H9 (cell line): ENCODE measurements at regions not wholly inside any gene's neighbourhood (a gene's known extent, or its start where the extent isn't known, plus 50 kb on each side); places are given as distances from the start of the nearest gene placed in this dataset.

Experiments used
- DNase-seq: peaks from one replicate; pipeline ENCODE4 v3.0.0-alpha.2; 2017
- H2AFZ ChIP-seq: one replicate; pipeline ENCODE4 v1.6.1; 2013; ENCODE audit warnings: mild to moderate bottlenecking, low read length, control low read depth, moderate library complexity
- H2AK5ac ChIP-seq: 2 replicates; pipeline ENCODE4 v1.6.1; 2013; ENCODE audit warnings: low read length, control low read depth, mixed read lengths; ENCODE audit not compliant: insufficient read length
- H2BK120ac ChIP-seq: one replicate; pipeline ENCODE4 v1.6.1; 2013; ENCODE audit warnings: low read depth, mild to moderate bottlenecking, low read length, control low read depth, inconsistent platforms; ENCODE audit not compliant: poor library complexity, severe bottlenecking
- H2BK12ac ChIP-seq: 2 replicates; pipeline ENCODE4 v1.6.1; 2013; ENCODE audit warnings: low read length, control low read depth, mixed read lengths, low read depth; ENCODE audit not compliant: insufficient read length
- H2BK15ac ChIP-seq: 2 replicates; pipeline ENCODE4 v1.6.1; 2013; ENCODE audit warnings: low read depth, low read length, control low read depth
- H2BK20ac ChIP-seq: one replicate; pipeline ENCODE4 v1.6.1; 2013; ENCODE audit warnings: low read depth, mild to moderate bottlenecking, low read length, control low read depth, inconsistent platforms; ENCODE audit not compliant: poor library complexity, severe bottlenecking
- H2BK5ac ChIP-seq: 2 replicates; pipeline ENCODE4 v1.6.1; 2013; ENCODE audit warnings: low read length, control low read depth, mixed read lengths; ENCODE audit not compliant: insufficient read length
- H3K14ac ChIP-seq: 2 replicates; pipeline ENCODE4 v1.6.1; 2013; ENCODE audit warnings: low read length, control low read depth; ENCODE audit not compliant: insufficient read depth
- H3K18ac ChIP-seq: 2 replicates; pipeline ENCODE4 v1.6.1; 2013; ENCODE audit warnings: low read depth, mild to moderate bottlenecking, mixed read lengths, low read length, control low read depth; ENCODE audit not compliant: insufficient read length
- H3K23ac ChIP-seq: 2 replicates; pipeline ENCODE4 v1.6.1; 2013; ENCODE audit warnings: low read length, control low read depth, mixed read lengths, low read depth; ENCODE audit not compliant: insufficient read length
- H3K23me2 ChIP-seq: 2 replicates; pipeline ENCODE4 v1.6.1; 2013; ENCODE audit warnings: low read depth, mild to moderate bottlenecking, mixed read lengths, low read length, control low read depth; ENCODE audit not compliant: insufficient read length, poor library complexity, severe bottlenecking
- H3K27ac ChIP-seq: 2 replicates; pipeline ENCODE4 v1.5.1; 2013; ENCODE audit warnings: low read length, control low read depth, mixed read lengths, low read depth; ENCODE audit not compliant: insufficient read length
- H3K27me3 ChIP-seq: 2 replicates; pipeline ENCODE4 v1.6.1; 2013; ENCODE audit warnings: low read length, control low read depth, inconsistent platforms; ENCODE audit not compliant: insufficient read depth
- H3K4ac ChIP-seq: 2 replicates; pipeline ENCODE4 v1.6.1; 2013; ENCODE audit warnings: low read depth, mild to moderate bottlenecking, control low read depth, inconsistent platforms, low read length, moderate library complexity
- H3K4me1 ChIP-seq: 2 replicates; pipeline ENCODE4 v1.6.1; 2013; ENCODE audit warnings: low read length, control low read depth, inconsistent platforms; ENCODE audit not compliant: insufficient read depth
- H3K4me2 ChIP-seq: 2 replicates; pipeline ENCODE4 v1.6.1; 2013; ENCODE audit warnings: low read length, control low read depth, mixed read lengths; ENCODE audit not compliant: insufficient read length, insufficient read depth
- H3K56ac ChIP-seq: 2 replicates; pipeline ENCODE4 v1.6.1; 2013; ENCODE audit warnings: low read depth, mild to moderate bottlenecking, mixed read lengths, low read length, control low read depth; ENCODE audit not compliant: insufficient read length
- H3K79me1 ChIP-seq: 2 replicates; pipeline ENCODE4 v1.6.1; 2013; ENCODE audit warnings: low read depth, mild to moderate bottlenecking, moderate library complexity, low read length, control low read depth, inconsistent platforms; ENCODE audit not compliant: insufficient read depth, poor library complexity, severe bottlenecking
- H3K79me2 ChIP-seq: 2 replicates; pipeline ENCODE4 v1.6.1; 2013; ENCODE audit warnings: low read length, control low read depth, inconsistent platforms; ENCODE audit not compliant: insufficient read depth
- H3K9ac ChIP-seq: 2 replicates; pipeline ENCODE4 v1.6.1; 2013; ENCODE audit warnings: low read length, control low read depth, mixed read lengths; ENCODE audit not compliant: insufficient read length; ENCODE audit errors: extremely low read depth
- H3K9me3 ChIP-seq: one replicate; pipeline ENCODE4 v1.6.1; 2013; ENCODE audit warnings: low read depth, low read length, inconsistent platforms; ENCODE audit not compliant: control insufficient read depth
- H3T11ph ChIP-seq: one replicate; pipeline ENCODE4 v1.6.1; 2013; ENCODE audit warnings: mild to moderate bottlenecking, low read length, control low read depth, inconsistent platforms
- H4K20me1 ChIP-seq: one replicate; pipeline ENCODE4 v1.6.1; 2013; ENCODE audit not compliant: control insufficient read depth, insufficient read length, insufficient read depth
- H4K5ac ChIP-seq: 2 replicates; pipeline ENCODE4 v1.6.1; 2013; ENCODE audit warnings: low read depth, mild to moderate bottlenecking, mixed read lengths, low read length, control low read depth; ENCODE audit not compliant: insufficient read length
- H4K8ac ChIP-seq: replicated peaks from 2 replicates; pipeline ENCODE4 v1.6.1; 2013; ENCODE audit warnings: low read length, control low read depth, mixed read lengths, low read depth; ENCODE audit not compliant: insufficient read length
- H4K91ac ChIP-seq: 2 replicates; pipeline ENCODE4 v1.6.1; 2013; ENCODE audit warnings: low read depth, mild to moderate bottlenecking, moderate library complexity, mixed read lengths, low read length, control low read depth; ENCODE audit not compliant: insufficient read length
- H3K27ac Mint-ChIP-seq, 3 experiments: 2 replicates in 2 of 3; 3 replicates in 1 of 3; pipeline ENCODE4 v1.8.0; 2020 to 2021; ENCODE audit warnings: mixed read lengths in 3 of 3, mild to moderate bottlenecking in 1 of 3, moderate library complexity in 1 of 3
- H3K27me3 Mint-ChIP-seq: 2 replicates; pipeline ENCODE4 v1.8.0; 2021; ENCODE audit warnings: low read depth, mild to moderate bottlenecking, moderate library complexity, mixed read lengths
- H3K36me3 Mint-ChIP-seq, 3 experiments: 2 replicates in 2 of 3; 3 replicates in 1 of 3; pipeline ENCODE4 v1.8.0; 2020 to 2021; ENCODE audit warnings: low read depth in 3 of 3, mixed read lengths in 3 of 3; ENCODE audit not compliant: insufficient read depth in 1 of 3
- H3K4me1 Mint-ChIP-seq, 2 experiments: 2 replicates each; pipeline ENCODE4 v1.8.0; 2020; ENCODE audit warnings: mixed read lengths in 2 of 2
- H3K4me3 Mint-ChIP-seq, 2 experiments: 2 replicates in 1 of 2; 3 replicates in 1 of 2; pipeline ENCODE4 v1.8.0; 2020 to 2021; ENCODE audit warnings: mild to moderate bottlenecking in 2 of 2, mixed read lengths in 2 of 2, moderate library complexity in 1 of 2
- H3K9me3 Mint-ChIP-seq, 2 experiments: 2 replicates in 1 of 2; 3 replicates in 1 of 2; pipeline ENCODE4 v1.8.0; 2020; ENCODE audit warnings: mild to moderate bottlenecking in 2 of 2, mixed read lengths in 2 of 2, moderate library complexity in 1 of 2
- WGBS: extraction: QIAGEN DNeasy Blood & Tissue Kit; methylation state at CpG from one replicate; pipeline ENCODE4 v1.1.7; 2013; ENCODE audit warnings: missing lambda C conversion rate, low lambda C conversion rate, mixed read lengths; ENCODE audit not compliant: insufficient read length; ENCODE audit errors: extremely low coverage; 5-methylcytosine and 5-hydroxymethylcytosine counted together
- TF ChIP-seq, protein P1 (sequence below): fragments of 200-600 bp; sonication (generic); conservative IDR thresholded peaks from 3 replicates; pipeline ENCODE4 v1.8.0; 2021; ENCODE audit warnings: antibody characterized with exemption, mild to moderate bottlenecking

- H3K27ac Mint-ChIP-seq: no peak overlapping the region
- no peak overlapping the region for H3K56ac ChIP-seq
- H2BK12ac ChIP-seq: no peak overlapping the region
- no peaks in the 10 kb centered on the region for H3K4me1 Mint-ChIP-seq
- no peak overlapping the region for H4K8ac ChIP-seq
- H2BK20ac ChIP-seq: no peak overlapping the region
- H3K4me1 ChIP-seq: no peaks in the 10 kb centered on the region
- no peaks in the 10 kb centered on the region for H3K79me1 ChIP-seq
- no peak overlapping the region for H3K4me2 ChIP-seq
- H3K14ac ChIP-seq: no peak overlapping the region
- no peak overlapping the region for H4K91ac ChIP-seq
- H2AK5ac ChIP-seq: no peak overlapping the region
- peaks cover 0 to 5% (median 0%) of the 10 kb centered on the region in 3 experiments; a peak in 1 of 7 replicates for H3K36me3 Mint-ChIP-seq
- no peak overlapping the region for H3K4me3 Mint-ChIP-seq
- TF ChIP-seq, protein P1, sequence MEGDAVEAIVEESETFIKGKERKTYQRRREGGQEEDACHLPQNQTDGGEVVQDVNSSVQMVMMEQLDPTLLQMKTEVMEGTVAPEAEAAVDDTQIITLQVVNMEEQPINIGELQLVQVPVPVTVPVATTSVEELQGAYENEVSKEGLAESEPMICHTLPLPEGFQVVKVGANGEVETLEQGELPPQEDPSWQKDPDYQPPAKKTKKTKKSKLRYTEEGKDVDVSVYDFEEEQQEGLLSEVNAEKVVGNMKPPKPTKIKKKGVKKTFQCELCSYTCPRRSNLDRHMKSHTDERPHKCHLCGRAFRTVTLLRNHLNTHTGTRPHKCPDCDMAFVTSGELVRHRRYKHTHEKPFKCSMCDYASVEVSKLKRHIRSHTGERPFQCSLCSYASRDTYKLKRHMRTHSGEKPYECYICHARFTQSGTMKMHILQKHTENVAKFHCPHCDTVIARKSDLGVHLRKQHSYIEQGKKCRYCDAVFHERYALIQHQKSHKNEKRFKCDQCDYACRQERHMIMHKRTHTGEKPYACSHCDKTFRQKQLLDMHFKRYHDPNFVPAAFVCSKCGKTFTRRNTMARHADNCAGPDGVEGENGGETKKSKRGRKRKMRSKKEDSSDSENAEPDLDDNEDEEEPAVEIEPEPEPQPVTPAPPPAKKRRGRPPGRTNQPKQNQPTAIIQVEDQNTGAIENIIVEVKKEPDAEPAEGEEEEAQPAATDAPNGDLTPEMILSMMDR: no peak
- no peak overlapping the region for H4K5ac ChIP-seq
- WGBS: no CpG with 5 or more reads among the region's 2 CpGs
- no peak overlapping the region for H3K23ac ChIP-seq
- no peak for DNase-seq
- H3K4ac ChIP-seq: no peak overlapping the region
- H3K27ac ChIP-seq: no peak overlapping the region
- H3K27me3 Mint-ChIP-seq: no peaks in the 10 kb centered on the region
- no peaks in the 10 kb centered on the region for H4K20me1 ChIP-seq
- H3K27me3 ChIP-seq: no peaks in the 10 kb centered on the region
- no peaks in the 10 kb centered on the region for H3K9me3 ChIP-seq
- H2AFZ ChIP-seq: no peak overlapping the region
- H2BK120ac ChIP-seq: no peak overlapping the region
- no peak overlapping the region for H3T11ph ChIP-seq
- no peak overlapping the region for H3K9ac ChIP-seq
- no peak overlapping the region for H2BK5ac ChIP-seq
- H3K79me2 ChIP-seq: no peaks in the 10 kb centered on the region
- H3K9me3 Mint-ChIP-seq: peaks cover 4 to 5% of the 10 kb centered on the region in 2 experiments; a peak in 3 of 5 replicates
- no peaks in the 10 kb centered on the region for H3K23me2 ChIP-seq
- H3K18ac ChIP-seq: no peak overlapping the region
- H2BK15ac ChIP-seq: no peak overlapping the region
Observed at GRCh38 chr18:71958605-71959004, 585.5 kb downstream of the CBLN2 start.
